PC-9 (cell line): ENCODE measurements at regions not wholly inside any gene's neighbourhood (a gene's known extent, or its start where the extent isn't known, plus 50 kb on each side); places are given as distances from the start of the nearest gene placed in this dataset.

Source experiments
- EZH2 ChIP-seq: fragments of 200-600 bp; sonication (generic); IDR thresholded peaks from 2 replicates; pipeline ENCODE4 v1.8.0; 2017; ENCODE audit warnings: antibody characterized with exemption, low read depth
- TF ChIP-seq, protein P1 (sequence below): fragments of 200-600 bp; sonication (generic); conservative IDR thresholded peaks from 2 replicates; pipeline ENCODE4 v1.6.1; 2017; ENCODE audit warnings: mixed run types, antibody characterized with exemption, mild to moderate bottlenecking, moderate library complexity

DNA sequence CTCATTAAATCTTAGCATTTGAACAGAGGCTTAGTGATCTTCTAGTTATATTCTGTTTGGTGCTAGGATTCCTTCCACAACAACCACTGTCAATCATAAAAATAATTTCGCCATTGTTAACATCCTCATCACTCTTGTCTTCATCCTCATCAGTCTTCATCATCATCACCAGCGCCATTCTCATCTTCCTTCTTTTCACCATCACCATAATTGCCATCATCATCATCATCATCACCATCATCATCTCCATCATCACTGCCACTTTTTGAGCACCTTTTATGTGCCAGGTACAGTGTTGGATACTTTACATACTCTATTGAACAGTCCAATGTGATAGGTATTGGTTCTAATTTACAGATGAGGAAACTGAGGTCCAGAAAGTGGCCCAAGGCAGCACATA, 245.7 kb downstream of the PTPRU start:
- TF ChIP-seq, protein P1, sequence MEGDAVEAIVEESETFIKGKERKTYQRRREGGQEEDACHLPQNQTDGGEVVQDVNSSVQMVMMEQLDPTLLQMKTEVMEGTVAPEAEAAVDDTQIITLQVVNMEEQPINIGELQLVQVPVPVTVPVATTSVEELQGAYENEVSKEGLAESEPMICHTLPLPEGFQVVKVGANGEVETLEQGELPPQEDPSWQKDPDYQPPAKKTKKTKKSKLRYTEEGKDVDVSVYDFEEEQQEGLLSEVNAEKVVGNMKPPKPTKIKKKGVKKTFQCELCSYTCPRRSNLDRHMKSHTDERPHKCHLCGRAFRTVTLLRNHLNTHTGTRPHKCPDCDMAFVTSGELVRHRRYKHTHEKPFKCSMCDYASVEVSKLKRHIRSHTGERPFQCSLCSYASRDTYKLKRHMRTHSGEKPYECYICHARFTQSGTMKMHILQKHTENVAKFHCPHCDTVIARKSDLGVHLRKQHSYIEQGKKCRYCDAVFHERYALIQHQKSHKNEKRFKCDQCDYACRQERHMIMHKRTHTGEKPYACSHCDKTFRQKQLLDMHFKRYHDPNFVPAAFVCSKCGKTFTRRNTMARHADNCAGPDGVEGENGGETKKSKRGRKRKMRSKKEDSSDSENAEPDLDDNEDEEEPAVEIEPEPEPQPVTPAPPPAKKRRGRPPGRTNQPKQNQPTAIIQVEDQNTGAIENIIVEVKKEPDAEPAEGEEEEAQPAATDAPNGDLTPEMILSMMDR = no peak
- no peak for TF ChIP-seq EZH2
